Smooth muscle cell (in vitro differentiated cells): ENCODE measurements at regions not wholly inside any gene's neighbourhood (a gene's known extent, or its start where the extent isn't known, plus 50 kb on each side); places are given as distances from the start of the nearest gene placed in this dataset.

Experiments used
- DNase-seq: peaks from one replicate; lab custom pipeline; 2025; ENCODE audit not compliant: unreplicated experiment; lab: John Stamatoyannopoulos, UW
- H2AFZ ChIP-seq: fragments of 200-600 bp; sonication (generic); 2 replicates; pipeline ENCODE4 v1.6.0; 2016; ENCODE audit warnings: antibody characterized with exemption, low read depth, mild to moderate bottlenecking
- H3F3A ChIP-seq: fragments of 200-600 bp; sonication (generic); 2 replicates; pipeline ENCODE4 v1.6.0; 2017; ENCODE audit warnings: antibody characterized with exemption, low read depth
- H3K27ac ChIP-seq: fragments of 200-600 bp; sonication (generic); 2 replicates; pipeline ENCODE4 v1.5.1; 2016; ENCODE audit warnings: low read depth, mild to moderate bottlenecking
- H3K27me3 ChIP-seq: fragments of 200-600 bp; sonication (generic); 2 replicates; pipeline ENCODE4 v1.6.1; 2016; ENCODE audit warnings: low read depth, mild to moderate bottlenecking
- H3K36me3 ChIP-seq: fragments of 200-600 bp; sonication (generic); 2 replicates; pipeline ENCODE4 v1.5.1; 2016; ENCODE audit warnings: low read depth
- H3K4me1 ChIP-seq: fragments of 200-600 bp; sonication (generic); 2 replicates; pipeline ENCODE4 v1.5.1; 2016; ENCODE audit warnings: low read depth
- H3K4me2 ChIP-seq: fragments of 200-600 bp; sonication (generic); 2 replicates; pipeline ENCODE4 v1.6.0; 2016; ENCODE audit warnings: mild to moderate bottlenecking
- H3K4me3 ChIP-seq: fragments of 200-600 bp; sonication (generic); 2 replicates; pipeline ENCODE4 v1.5.1; 2016; ENCODE audit warnings: mild to moderate bottlenecking
- H3K79me2 ChIP-seq: fragments of 200-600 bp; sonication (generic); 2 replicates; pipeline ENCODE4 v1.6.0; 2016; ENCODE audit warnings: low read depth, mild to moderate bottlenecking
- H3K9ac ChIP-seq: fragments of 200-600 bp; sonication (generic); 2 replicates; pipeline ENCODE4 v1.6.0; 2016; ENCODE audit warnings: low read depth
- H3K9me3 ChIP-seq: fragments of 200-600 bp; sonication (generic); replicated peaks from 2 replicates; pipeline ENCODE4 v1.5.1; 2016; ENCODE audit warnings: low read depth
- H4K20me1 ChIP-seq: fragments of 200-600 bp; sonication (generic); 2 replicates; pipeline ENCODE4 v1.6.0; 2016; ENCODE audit warnings: low read depth
- CTCF ChIP-seq: fragments of 200-600 bp; sonication (generic); IDR thresholded peaks from 2 replicates; pipeline ENCODE4 v1.5.1; 2017; ENCODE audit warnings: borderline replicate concordance, mild to moderate bottlenecking, antibody characterized with exemption; ENCODE audit not compliant: insufficient read depth, poor library complexity, severe bottlenecking
- WGBS: methylation state at CpG from one replicate; pipeline ENCODE4 v1.1.7; 2016; ENCODE audit warnings: low lambda C conversion rate; 5-methylcytosine and 5-hydroxymethylcytosine counted together

GRCh38 chr2:16441431-16441830 is 224.2 kb downstream of the CYRIA start:
- Histone ChIP-seq H3K9ac (no peak overlapping the region), H3F3A (no peaks in the 10 kb centered on the region), H3K79me2 (no peaks in the 10 kb centered on the region), H3K9me3 (no peaks in the 10 kb centered on the region), H4K20me1 (no peaks in the 10 kb centered on the region), H3K4me2 (no peak overlapping the region), H3K4me1 (no peaks in the 10 kb centered on the region), H3K27me3 (no peaks in the 10 kb centered on the region), H3K4me3 (no peak overlapping the region), H3K36me3 (no peaks in the 10 kb centered on the region), H3K27ac (no peak overlapping the region), H2AFZ (no peak overlapping the region)
- WGBS: 55% methylated on average over 3 of the region's 3 CpGs
- no peak for DNase-seq
- TF ChIP-seq CTCF: no peak

- DNase-seq: no peak
- H3K4me2 ChIP-seq: no peak overlapping the region
- H3K27ac ChIP-seq: no peak overlapping the region
- H3K79me2 ChIP-seq: no peaks in the 10 kb centered on the region
- no peak for TF ChIP-seq CTCF
- no peaks in the 10 kb centered on the region for H4K20me1 ChIP-seq
- H3K36me3 ChIP-seq: no peaks in the 10 kb centered on the region
- no peak overlapping the region for H3K4me3 ChIP-seq
- no peak overlapping the region for H2AFZ ChIP-seq
- H3F3A ChIP-seq: no peaks in the 10 kb centered on the region
- H3K27me3 ChIP-seq: no peaks in the 10 kb centered on the region
- no peak overlapping the region for H3K9ac ChIP-seq
- WGBS: 86% methylated on average over 4 of the region's 4 CpGs
- no peaks in the 10 kb centered on the region for H3K9me3 ChIP-seq
- H3K4me1 ChIP-seq: no peaks in the 10 kb centered on the region
Measured at GRCh38 chr2:16440898-16441297, 224.7 kb downstream of the CYRIA start.

- H3K9ac ChIP-seq: no peak overlapping the region
- no peaks in the 10 kb centered on the region for H3K36me3 ChIP-seq
- H4K20me1 ChIP-seq: no peaks in the 10 kb centered on the region
- H3F3A ChIP-seq: no peaks in the 10 kb centered on the region
- no peaks in the 10 kb centered on the region for H3K79me2 ChIP-seq
- no peaks in the 10 kb centered on the region for H3K27me3 ChIP-seq
- 60% methylated on average over 8 of the region's 8 CpGs for WGBS
- no peak overlapping the region for H3K27ac ChIP-seq
- no peaks in the 10 kb centered on the region for H3K4me1 ChIP-seq
- no peaks in the 10 kb centered on the region for H3K9me3 ChIP-seq
- H3K4me2 ChIP-seq: no peak overlapping the region
- no peak overlapping the region for H2AFZ ChIP-seq
- H3K4me3 ChIP-seq: no peak overlapping the region
- TF ChIP-seq CTCF: no peak
- DNase-seq: no peak
Measured at GRCh38 chr2:16438613-16439321, 226.9 kb downstream of the CYRIA start.

GRCh38 chr2:16437189-16437588 is 228.4 kb downstream of the CYRIA start:
- no peak for DNase-seq
- Histone ChIP-seq H3K27me3 (no peaks in the 10 kb centered on the region), H3K4me1 (no peaks in the 10 kb centered on the region), H3K4me2 (no peak overlapping the region), H3K36me3 (no peaks in the 10 kb centered on the region), H3K9ac (no peak overlapping the region), H3K4me3 (no peak overlapping the region), H3K79me2 (no peaks in the 10 kb centered on the region), H3K9me3 (no peaks in the 10 kb centered on the region), H2AFZ (no peak overlapping the region), H4K20me1 (no peaks in the 10 kb centered on the region), H3F3A (no peaks in the 10 kb centered on the region), H3K27ac (no peak overlapping the region)
- TF ChIP-seq CTCF: no peak
- 83% methylated on average over 5 of the region's 5 CpGs for WGBS
